ENCODE measurements at regions not wholly inside any gene's neighbourhood (a gene's known extent, or its start where the extent isn't known, plus 50 kb on each side); places are given as distances from the start of the nearest gene placed in this dataset.

GRCh38 chr2:52710810-52711618 is 1056.6 kb upstream of the CHAC2 start (continued):
- TF ChIP-seq ETS1 (IDR thresholded peaks at IDR 0.05) = no peak
- no peak for TF ChIP-seq CTCF (conservative IDR thresholded peaks at IDR 0.05; ENCODE audit: low read depth in 2 of 2)
- no peak for TF ChIP-seq ZNF114 (CRISPR knock-in tag; IDR thresholded peaks at IDR 0.05)

- no peaks in the 10 kb centered on the region for H3K9me3 Mint-ChIP-seq
- Histone ChIP-seq H3K27ac (ENCODE audit: low read depth) (no peak overlapping the region), H3K4me1 (ENCODE audit: insufficient read depth) (peaks cover 18% of the 10 kb centered on the region), H3K4me3 (no peak overlapping the region), H4K20me1 (replicated peaks; ENCODE audit: insufficient read depth) (no peaks in the 10 kb centered on the region), H3F3A (replicated peaks; ENCODE audit: low read depth) (no peaks in the 10 kb centered on the region), H3K79me2 (replicated peaks; ENCODE audit: insufficient read depth) (no peaks in the 10 kb centered on the region), H3K9me2 (ENCODE audit: insufficient read depth) (no peaks in the 10 kb centered on the region), H2AFZ (no peak overlapping the region), H3K36me3 (ENCODE audit: insufficient read depth) (no peaks in the 10 kb centered on the region), H3K4me2 (no peak overlapping the region), H3K27me3 (ENCODE audit: insufficient read depth) (no peaks in the 10 kb centered on the region)
- H3K36me3 Mint-ChIP-seq (ENCODE audit: low read depth) = no peaks in the 10 kb centered on the region
- no peak for TF ChIP-seq REST (IDR thresholded peaks at IDR 0.05; ENCODE audit: unreplicated experiment)
- no peak overlapping the region for H3K27ac Mint-ChIP-seq
- no peak overlapping the region for H3K4me3 Mint-ChIP-seq
- H3K27me3 Mint-ChIP-seq (ENCODE audit: insufficient read depth, low read depth, poor library complexity) = no peaks in the 10 kb centered on the region
- DNase-seq (ENCODE audit: low spot score) (peak; percentile 29), ATAC-seq (peak; percentile 90)
- H3K4me1 Mint-ChIP-seq = peaks cover 22% of the 10 kb centered on the region
These were observed 1063.4 kb upstream of the CHAC2 start for GRCh38 chr2:52704251-52704650.

GRCh38 chr2:52703004-52703403 is 1064.6 kb upstream of the CHAC2 start:
- H3K27me3 ChIP-seq (ENCODE audit: insufficient read depth) = no peaks in the 10 kb centered on the region
- Mint-ChIP-seq H3K36me3 (ENCODE audit: low read depth) (no peaks in the 10 kb centered on the region), H3K4me1 (peaks cover 22% of the 10 kb centered on the region), H3K27me3 (ENCODE audit: insufficient read depth, low read depth, poor library complexity) (no peaks in the 10 kb centered on the region), H3K27ac (no peak overlapping the region), H3K4me3 (no peak overlapping the region), H3K9me3 (no peaks in the 10 kb centered on the region)
- peaks cover 18% of the 10 kb centered on the region for H3K4me1 ChIP-seq (ENCODE audit: insufficient read depth)
- H3K9me2 ChIP-seq (ENCODE audit: insufficient read depth) = no peaks in the 10 kb centered on the region; the same call in 1 of the 2 replicates
- H4K20me1 ChIP-seq (replicated peaks; ENCODE audit: insufficient read depth) = no peaks in the 10 kb centered on the region
- no peaks in the 10 kb centered on the region for H3F3A ChIP-seq (replicated peaks; ENCODE audit: low read depth)
- no peaks in the 10 kb centered on the region for H3K79me2 ChIP-seq (replicated peaks; ENCODE audit: insufficient read depth)
- H3K27ac ChIP-seq (ENCODE audit: low read depth) = no peak overlapping the region
- H2AFZ ChIP-seq = peak overlapping the region; percentile 43
- H3K4me2 ChIP-seq = no peak overlapping the region
- no peaks in the 10 kb centered on the region for H3K36me3 ChIP-seq (ENCODE audit: insufficient read depth)
- TF ChIP-seq ZNF331 (CRISPR knock-in tag; IDR thresholded peaks at IDR 0.05; ENCODE audit: low read depth) (no peak), REST (IDR thresholded peaks at IDR 0.05; ENCODE audit: unreplicated experiment) (no peak), JUNB (IDR thresholded peaks at IDR 0.05; ENCODE audit: unreplicated experiment) (no peak), ZNF114 (CRISPR knock-in tag; IDR thresholded peaks at IDR 0.05) (no peak), CREB1 (CRISPR knock-in tag; IDR thresholded peaks at IDR 0.05; ENCODE audit: low read depth) (no peak), ETS1 (IDR thresholded peaks at IDR 0.05) (no peak)
- no peak for DNase-seq (ENCODE audit: low spot score)
- H3K4me3 ChIP-seq = no peak overlapping the region
- no peak for ATAC-seq

Data from GM23338 (cell line).